GM12865 (cell line): ENCODE measurements at regions not wholly inside any gene's neighbourhood (a gene's known extent, or its start where the extent isn't known, plus 50 kb on each side); places are given as distances from the start of the nearest gene placed in this dataset.

Experiments
- DNase-seq: peaks from one replicate; pipeline ENCODE4 v3.0.0; 2010; ENCODE audit warnings: low read depth
- H3K4me3 ChIP-seq: 2 replicates; pipeline ENCODE4 v1.5.1; 2011; ENCODE audit warnings: mild to moderate bottlenecking, low read depth, low read length, control low read depth
- TF ChIP-seq, protein P1 (sequence below): IDR thresholded peaks from 2 replicates; pipeline ENCODE4 v1.5.1; 2011; ENCODE audit warnings: low read length, control low read depth, low read depth, inconsistent platforms; ENCODE audit not compliant: insufficient read depth; ENCODE audit errors: missing control alignments

DNA sequence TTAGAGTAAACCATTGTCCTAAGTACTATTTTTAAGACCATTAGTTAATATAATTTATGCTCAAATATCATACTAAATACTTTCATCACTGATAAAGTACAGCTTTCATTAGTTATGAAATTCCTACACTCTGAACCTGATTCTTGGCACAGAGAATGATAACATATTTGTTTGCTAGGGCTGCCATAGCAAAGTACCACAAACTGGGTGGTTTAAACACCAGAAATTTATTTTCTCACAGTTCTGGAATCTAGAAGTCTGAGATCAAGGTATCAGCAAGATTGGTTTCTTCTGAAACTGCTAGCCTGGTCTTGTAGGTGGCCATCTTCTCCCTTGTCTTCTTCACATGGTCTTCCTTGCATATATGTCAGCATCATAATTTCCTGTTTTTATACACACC lies 608.4 kb downstream of the TLE1 start:
- no peak overlapping the region for H3K4me3 ChIP-seq
- TF ChIP-seq, protein P1, sequence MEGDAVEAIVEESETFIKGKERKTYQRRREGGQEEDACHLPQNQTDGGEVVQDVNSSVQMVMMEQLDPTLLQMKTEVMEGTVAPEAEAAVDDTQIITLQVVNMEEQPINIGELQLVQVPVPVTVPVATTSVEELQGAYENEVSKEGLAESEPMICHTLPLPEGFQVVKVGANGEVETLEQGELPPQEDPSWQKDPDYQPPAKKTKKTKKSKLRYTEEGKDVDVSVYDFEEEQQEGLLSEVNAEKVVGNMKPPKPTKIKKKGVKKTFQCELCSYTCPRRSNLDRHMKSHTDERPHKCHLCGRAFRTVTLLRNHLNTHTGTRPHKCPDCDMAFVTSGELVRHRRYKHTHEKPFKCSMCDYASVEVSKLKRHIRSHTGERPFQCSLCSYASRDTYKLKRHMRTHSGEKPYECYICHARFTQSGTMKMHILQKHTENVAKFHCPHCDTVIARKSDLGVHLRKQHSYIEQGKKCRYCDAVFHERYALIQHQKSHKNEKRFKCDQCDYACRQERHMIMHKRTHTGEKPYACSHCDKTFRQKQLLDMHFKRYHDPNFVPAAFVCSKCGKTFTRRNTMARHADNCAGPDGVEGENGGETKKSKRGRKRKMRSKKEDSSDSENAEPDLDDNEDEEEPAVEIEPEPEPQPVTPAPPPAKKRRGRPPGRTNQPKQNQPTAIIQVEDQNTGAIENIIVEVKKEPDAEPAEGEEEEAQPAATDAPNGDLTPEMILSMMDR: no peak
- no peak for DNase-seq

DNA sequence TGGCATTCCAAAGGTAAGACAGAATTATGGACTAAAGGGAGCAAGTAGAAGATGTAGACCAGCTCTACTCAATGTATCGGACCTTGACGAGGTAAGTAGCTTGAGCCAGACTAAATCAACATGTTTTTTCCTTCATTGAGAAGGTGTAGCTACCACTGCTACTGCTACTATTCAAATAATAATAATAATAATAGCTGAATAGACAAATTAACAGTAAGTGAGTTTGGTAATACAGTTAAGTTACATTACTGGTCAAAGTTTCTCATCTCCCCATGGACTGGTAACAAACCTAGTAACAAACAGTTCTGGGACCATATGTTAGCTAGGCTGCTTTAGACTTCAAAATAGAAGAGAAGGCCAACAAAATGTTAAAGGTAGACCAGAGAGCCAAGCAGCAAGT lies 609.2 kb downstream of the TLE1 start:
- TF ChIP-seq, protein P1: no peak
- no peak overlapping the region for H3K4me3 ChIP-seq
- no peak for DNase-seq

DNA sequence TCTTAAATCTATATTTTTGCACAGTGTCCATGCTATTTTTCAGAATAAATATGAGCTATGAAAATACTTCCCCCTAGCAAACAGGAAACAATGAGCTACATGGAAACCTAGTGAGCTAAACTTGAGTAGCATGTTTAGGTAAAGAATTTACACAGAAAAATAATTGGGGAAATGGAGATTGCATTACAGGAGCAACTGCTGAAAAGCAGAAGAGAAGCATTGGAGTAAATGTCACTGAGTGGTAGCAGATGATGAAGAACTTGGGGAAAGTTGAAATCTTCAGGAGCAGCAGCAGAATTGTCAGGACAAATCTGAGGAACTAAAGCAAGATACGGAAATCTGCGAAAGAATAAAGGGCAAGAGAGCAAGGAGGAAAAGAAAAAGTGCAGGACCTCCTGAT lies 610.3 kb downstream of the TLE1 start:
- TF ChIP-seq, protein P1: no peak
- no peak for DNase-seq
- H3K4me3 ChIP-seq: no peak overlapping the region

DNA sequence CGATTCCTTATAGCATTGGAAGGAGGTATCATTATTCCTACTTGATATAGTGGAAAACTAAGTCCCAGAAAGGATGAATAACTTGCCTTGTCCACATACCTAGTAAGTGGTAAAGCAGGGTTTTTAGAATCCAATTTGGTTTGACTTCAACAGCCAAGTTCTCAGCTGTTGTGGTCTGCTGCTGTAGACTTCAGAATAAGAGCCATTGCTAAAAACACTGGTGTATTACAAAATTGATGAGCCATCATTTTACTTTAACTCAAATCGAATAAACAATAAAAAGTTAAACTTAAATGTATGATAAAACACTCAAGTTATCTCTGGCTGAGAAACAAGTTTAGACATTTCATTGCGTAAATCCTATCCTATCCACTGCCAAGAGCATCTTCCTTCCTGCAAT lies 610.8 kb downstream of the TLE1 start:
- H3K4me3 ChIP-seq: no peak overlapping the region
- no peak for DNase-seq
- TF ChIP-seq, protein P1: no peak

DNA sequence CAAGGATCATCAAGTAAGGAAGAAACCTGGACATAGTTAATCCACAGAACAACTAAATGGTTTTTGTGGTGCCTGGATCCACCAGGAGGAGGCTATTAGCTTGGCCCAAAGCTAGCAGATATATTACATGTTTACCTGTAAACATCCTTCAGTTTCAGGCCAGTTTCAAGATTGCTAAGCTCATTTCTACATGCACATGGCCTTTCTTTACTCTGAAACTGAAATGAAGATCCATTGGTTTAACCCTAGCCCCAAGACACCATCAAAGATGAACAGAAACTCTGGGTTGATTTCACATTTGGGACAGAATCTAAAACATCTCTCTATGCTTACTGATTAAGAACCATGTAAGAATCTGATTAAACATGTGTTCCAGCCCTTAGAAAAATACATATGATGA lies 611.8 kb downstream of the TLE1 start:
- DNase-seq: peak; percentile 17
- no peak overlapping the region for H3K4me3 ChIP-seq
- TF ChIP-seq, protein P1: no peak

DNA sequence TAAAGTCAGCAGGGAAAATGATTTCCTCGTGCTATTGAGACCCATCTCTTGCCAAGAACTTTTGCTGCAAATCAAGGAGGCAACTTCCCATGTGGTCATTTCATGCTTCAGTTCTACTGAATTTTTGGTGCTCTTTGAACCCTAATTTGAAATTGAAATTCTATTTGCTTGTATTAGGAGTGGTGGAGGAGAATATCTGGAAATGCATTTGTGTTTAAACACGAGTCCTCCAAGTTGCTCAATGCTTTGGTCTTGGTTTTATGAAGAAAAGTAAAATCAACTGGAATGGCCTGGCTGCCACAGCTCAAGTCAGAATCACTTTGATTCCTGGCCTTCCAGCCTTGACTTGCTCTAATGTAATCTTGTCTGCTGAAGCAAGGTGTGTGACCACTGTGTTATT lies 613.2 kb downstream of the TLE1 start:
- no peak for DNase-seq
- no peak overlapping the region for H3K4me3 ChIP-seq
- TF ChIP-seq, protein P1: no peak

DNA sequence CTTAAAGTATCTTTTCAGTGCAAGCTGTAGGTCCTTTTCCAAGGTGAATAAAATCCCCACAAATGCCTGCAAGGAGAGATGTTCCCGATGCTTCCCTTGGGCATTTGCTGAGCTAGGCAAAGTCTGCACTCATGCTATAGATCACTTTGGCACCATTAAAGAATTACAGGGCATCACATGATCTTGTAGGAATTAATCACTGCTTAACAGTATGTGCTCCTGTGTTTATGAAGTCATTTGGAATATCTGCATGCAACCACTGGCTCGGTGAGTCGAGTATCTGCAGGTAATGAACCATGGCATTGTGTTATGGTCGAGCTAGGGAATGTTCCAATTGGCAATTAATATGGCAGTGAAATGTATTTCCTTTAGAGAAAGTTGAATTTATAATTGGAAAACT lies 615.1 kb downstream of the TLE1 start:
- DNase-seq: no peak
- H3K4me3 ChIP-seq: no peak overlapping the region
- TF ChIP-seq, protein P1: no peak
